PC-3 (cell line): ENCODE measurements at regions not wholly inside any gene's neighbourhood (a gene's known extent, or its start where the extent isn't known, plus 50 kb on each side); places are given as distances from the start of the nearest gene placed in this dataset.

Experiments used
- ATAC-seq: fragments of 200-7000 bp; cut with Tn5 transposase; 2 replicates; pipeline ENCODE4 v1.9.1; 2020; ENCODE audit warnings: mild to moderate bottlenecking, moderate library complexity
- BruUV-seq: library from RNA; stranded (reverse); fragments of 400-500 nt; replicated peaks from 2 replicates; lab custom pipeline; 2021; lab: Mats Ljungman, UMichigan
- CTCF ChIA-PET: fragments of 300-600 bp; sonication (Branson Sonifier 250); formaldehyde crosslinking; loops from one replicate; lab custom pipeline; 2022; ENCODE audit warnings: antibody characterized with exemption; lab: Charles Lee
- POLR2A ChIA-PET: fragments of 300-600 bp; sonication (Branson Sonifier 250); formaldehyde crosslinking; loops from one replicate; lab custom pipeline; 2022; ENCODE audit warnings: antibody characterized with exemption; ENCODE audit not compliant: unreplicated experiment; lab: Charles Lee
- DNase-seq: peaks from one replicate; pipeline ENCODE4 v3.0.0-alpha.2; 2015
- H2AFZ ChIP-seq: fragments of 300-600 bp; sonication (generic); 2 replicates; pipeline ENCODE4 v1.6.0; 2016; ENCODE audit warnings: antibody characterized with exemption, low read length
- H3F3A ChIP-seq: fragments of 300-600 bp; sonication (generic); one replicate; pipeline ENCODE4 v1.6.0; 2017; ENCODE audit warnings: antibody characterized with exemption, low read length, control low read depth, mild to moderate bottlenecking; ENCODE audit not compliant: unreplicated experiment
- H3K27ac ChIP-seq: fragments of 300-600 bp; sonication (generic); 2 replicates; pipeline ENCODE4 v1.5.1; 2016; ENCODE audit warnings: mild to moderate bottlenecking, low read length
- H3K27me3 ChIP-seq: fragments of 300-600 bp; sonication (generic); 2 replicates; pipeline ENCODE4 v1.6.1; 2016; ENCODE audit warnings: low read length, mixed read lengths
- H3K36me3 ChIP-seq: fragments of 300-600 bp; sonication (generic); 2 replicates; pipeline ENCODE4 v1.6.1; 2016; ENCODE audit warnings: low read depth, mixed run types, low read length, mixed read lengths
- H3K4me1 ChIP-seq: fragments of 300-600 bp; sonication (generic); 2 replicates; pipeline ENCODE4 v1.5.1; 2016; ENCODE audit warnings: low read length; ENCODE audit not compliant: insufficient read depth
- H3K4me2 ChIP-seq: fragments of 300-600 bp; sonication (generic); 2 replicates; pipeline ENCODE4 v1.6.0; 2016; ENCODE audit warnings: low read length
- H3K4me3 ChIP-seq: fragments of 300-600 bp; sonication (generic); 2 replicates; pipeline ENCODE4 v1.5.1; 2016; ENCODE audit warnings: mild to moderate bottlenecking, low read length, mixed read lengths
- H3K79me2 ChIP-seq: fragments of 300-600 bp; sonication (generic); 2 replicates; pipeline ENCODE4 v1.6.1; 2017; ENCODE audit warnings: low read length, mixed read lengths
- H3K9ac ChIP-seq: fragments of 300-600 bp; sonication (generic); 2 replicates; pipeline ENCODE4 v1.6.0; 2016; ENCODE audit warnings: mild to moderate bottlenecking, low read length
- H3K9me2 ChIP-seq: fragments of 300-600 bp; sonication (generic); replicated peaks from 2 replicates; pipeline ENCODE4 v1.6.1; 2016; ENCODE audit warnings: mixed run types, low read length, mixed read lengths
- H3K9me3 ChIP-seq: fragments of 300-600 bp; sonication (generic); 2 replicates; pipeline ENCODE4 v1.6.1; 2016; ENCODE audit warnings: low read length, mixed read lengths
- H4K20me1 ChIP-seq: fragments of 300-600 bp; sonication (generic); 2 replicates; pipeline ENCODE4 v1.6.1; 2016; ENCODE audit warnings: low read length, mixed read lengths
- CTCF ChIP-seq: fragments of 300-600 bp; sonication (generic); conservative IDR thresholded peaks from 2 replicates; pipeline ENCODE4 v1.5.1; 2017; ENCODE audit warnings: antibody characterized with exemption, low read depth, mild to moderate bottlenecking, low read length
- EZH2 ChIP-seq: fragments of 300-600 bp; sonication (generic); IDR thresholded peaks from one replicate; pipeline ENCODE4 v1.6.1; 2017; ENCODE audit warnings: antibody characterized with exemption, mild to moderate bottlenecking, low read length; ENCODE audit not compliant: unreplicated experiment
- EZH2phosphoT487 ChIP-seq: fragments of 300-600 bp; sonication (generic); IDR thresholded peaks from 2 replicates; pipeline ENCODE4 v1.6.1; 2018; ENCODE audit warnings: mild to moderate bottlenecking, antibody characterized with exemption, low read length, borderline replicate concordance
- intact Hi-C: fragments of 100-400 bp; cut with micrococcal nuclease; formaldehyde crosslinking; loops from 2 replicates; pipeline ENCODE4 v1.9.0; 2023

GRCh38 chr5:51872144-51872543, 488.9 kb downstream of the ISL1 start:
- Histone ChIP-seq H3K9me2 (no peaks in the 10 kb centered on the region), H3K27ac (no peak overlapping the region), H3K4me3 (no peak overlapping the region), H3K4me1 (no peaks in the 10 kb centered on the region), H3K4me2 (no peak overlapping the region), H2AFZ (no peak overlapping the region), H3K9me3 (peaks cover 7% of the 10 kb centered on the region; the same call in 1 of the 2 replicates), H3K27me3 (no peaks in the 10 kb centered on the region), H3K36me3 (no peaks in the 10 kb centered on the region), H3F3A (no peaks in the 10 kb centered on the region), H3K9ac (no peak overlapping the region), H4K20me1 (no peaks in the 10 kb centered on the region), H3K79me2 (no peaks in the 10 kb centered on the region)
- ATAC-seq (no peak), DNase-seq (no peak)
- intact Hi-C loops: no loop called here
- ChIA-PET POLR2A (no interaction called here), CTCF (no interaction called here)
- TF ChIP-seq EZH2phosphoT487: no peak
- TF ChIP-seq EZH2: no peak
- TF ChIP-seq CTCF: no peak
- BruUV-seq: no TSS peak

- CTCF ChIA-PET: no interaction called here
- Histone ChIP-seq H3K9me2 (no peaks in the 10 kb centered on the region), H3K27me3 (no peaks in the 10 kb centered on the region), H3K79me2 (no peaks in the 10 kb centered on the region), H3K4me3 (no peak overlapping the region), H4K20me1 (no peaks in the 10 kb centered on the region), H3K4me2 (no peak overlapping the region), H3F3A (no peaks in the 10 kb centered on the region), H3K4me1 (no peaks in the 10 kb centered on the region), H3K36me3 (no peaks in the 10 kb centered on the region), H3K27ac (no peak overlapping the region), H2AFZ (no peak overlapping the region), H3K9ac (no peak overlapping the region), H3K9me3 (no peaks in the 10 kb centered on the region)
- ATAC-seq: no peak
- intact Hi-C loops: no loop called here
- POLR2A ChIA-PET: no interaction called here
- DNase-seq: no peak
- TF ChIP-seq CTCF: no peak
- TF ChIP-seq EZH2phosphoT487: no peak
- TF ChIP-seq EZH2: no peak
- no TSS peak for BruUV-seq
Observed at GRCh38 chr5:51881901-51882300, 498.7 kb downstream of the ISL1 start.

- ATAC-seq: no peak
Observed at GRCh38 chr5:51882647-51883046, 499.4 kb downstream of the ISL1 start.

More at GRCh38 chr5:51882647-51883046, 499.4 kb downstream of the ISL1 start:
- H3K9me2 ChIP-seq: no peaks in the 10 kb centered on the region
- no peak overlapping the region for H3K4me2 ChIP-seq
- no peaks in the 10 kb centered on the region for H3F3A ChIP-seq
- POLR2A ChIA-PET: no interaction called here
- H3K4me3 ChIP-seq: no peak overlapping the region
- no peaks in the 10 kb centered on the region for H3K27me3 ChIP-seq
- H3K9ac ChIP-seq: no peak overlapping the region
- H2AFZ ChIP-seq: no peak overlapping the region
- no peaks in the 10 kb centered on the region for H4K20me1 ChIP-seq
- no peaks in the 10 kb centered on the region for H3K4me1 ChIP-seq
- no peak for DNase-seq
- no peaks in the 10 kb centered on the region for H3K36me3 ChIP-seq
- no peak overlapping the region for H3K27ac ChIP-seq
- CTCF ChIA-PET: no interaction called here
- TF ChIP-seq EZH2phosphoT487 (no peak), EZH2 (no peak), CTCF (no peak)
- intact Hi-C loops: no loop called here
- no peaks in the 10 kb centered on the region for H3K79me2 ChIP-seq
- BruUV-seq: no TSS peak
- no peaks in the 10 kb centered on the region for H3K9me3 ChIP-seq
